ENCODE measurements at regions not wholly inside any gene's neighbourhood (a gene's known extent, or its start where the extent isn't known, plus 50 kb on each side); places are given as distances from the start of the nearest gene placed in this dataset.
A peak's percentile ranks its signal among the peaks of the same experiment; 100 is the strongest.
"Not testable (repeated sequence)": the region's sequence is repeated elsewhere in the genome, so short reads cannot be mapped to it uniquely, and the experiment has no call there.

GRCh38 chr21:5217933-5218332 lies 5303.4 kb upstream of the TPTE start:
- H3K9me2 ChIP-seq (replicated peaks; ENCODE audit: insufficient read depth, low read length); H3K27ac ChIP-seq (ENCODE audit: low read depth, low read length); H3K9me3 ChIP-seq (ENCODE audit: insufficient read depth, low read length); H4K20me1 ChIP-seq (ENCODE audit: low read depth, low read length); H3F3A ChIP-seq (ENCODE audit: insufficient read depth); H3K4me3 ChIP-seq (ENCODE audit: insufficient read depth, low read length, poor library complexity, severe bottlenecking); H3K79me2 ChIP-seq (ENCODE audit: insufficient read depth, low read length); H3K9ac ChIP-seq (ENCODE audit: low read length); H3K36me3 ChIP-seq (ENCODE audit: low read length); H3K27me3 ChIP-seq (ENCODE audit: low read length); H2AFZ ChIP-seq (ENCODE audit: low read depth, low read length, severe bottlenecking); H3K4me2 ChIP-seq (ENCODE audit: low read depth, low read length, poor library complexity, severe bottlenecking): not testable (repeated sequence)

- not testable (repeated sequence) for H3K36me3 ChIP-seq (ENCODE audit: low read length); H4K20me1 ChIP-seq (ENCODE audit: low read depth, low read length); H3K4me3 ChIP-seq (ENCODE audit: insufficient read depth, low read length, poor library complexity, severe bottlenecking); H3F3A ChIP-seq (ENCODE audit: insufficient read depth); H3K9me3 ChIP-seq (ENCODE audit: insufficient read depth, low read length); H3K9me2 ChIP-seq (replicated peaks; ENCODE audit: insufficient read depth, low read length); H3K4me2 ChIP-seq (ENCODE audit: low read depth, low read length, poor library complexity, severe bottlenecking); H2AFZ ChIP-seq (ENCODE audit: low read depth, low read length, severe bottlenecking); H3K27me3 ChIP-seq (ENCODE audit: low read length); H3K9ac ChIP-seq (ENCODE audit: low read length); H3K79me2 ChIP-seq (ENCODE audit: insufficient read depth, low read length); H3K27ac ChIP-seq (ENCODE audit: low read depth, low read length)
These were observed 5301.4 kb upstream of the TPTE start for GRCh38 chr21:5219988-5220387.

GRCh38 chr21:5220468-5220867 lies 5300.9 kb upstream of the TPTE start:
- H3K9me2 ChIP-seq (replicated peaks; ENCODE audit: insufficient read depth, low read length); H3K9me3 ChIP-seq (ENCODE audit: insufficient read depth, low read length); H3K36me3 ChIP-seq (ENCODE audit: low read length); H2AFZ ChIP-seq (ENCODE audit: low read depth, low read length, severe bottlenecking); H3F3A ChIP-seq (ENCODE audit: insufficient read depth); H3K27me3 ChIP-seq (ENCODE audit: low read length); H3K27ac ChIP-seq (ENCODE audit: low read depth, low read length); H3K4me2 ChIP-seq (ENCODE audit: low read depth, low read length, poor library complexity, severe bottlenecking); H3K79me2 ChIP-seq (ENCODE audit: insufficient read depth, low read length); H3K9ac ChIP-seq (ENCODE audit: low read length); H3K4me3 ChIP-seq (ENCODE audit: insufficient read depth, low read length, poor library complexity, severe bottlenecking); H4K20me1 ChIP-seq (ENCODE audit: low read depth, low read length): not testable (repeated sequence)
- peak; percentile 76 for TF ChIP-seq CTCF (IDR thresholded peaks at IDR 0.05; ENCODE audit: insufficient read depth, low read length, poor library complexity, severe bottlenecking)

GRCh38 chr21:5221458-5222050 lies 5299.8 kb upstream of the TPTE start:
- H3K4me2 ChIP-seq (ENCODE audit: low read depth, low read length, poor library complexity, severe bottlenecking); H2AFZ ChIP-seq (ENCODE audit: low read depth, low read length, severe bottlenecking); H3F3A ChIP-seq (ENCODE audit: insufficient read depth); H3K27ac ChIP-seq (ENCODE audit: low read depth, low read length); H4K20me1 ChIP-seq (ENCODE audit: low read depth, low read length); H3K4me3 ChIP-seq (ENCODE audit: insufficient read depth, low read length, poor library complexity, severe bottlenecking); H3K36me3 ChIP-seq (ENCODE audit: low read length); H3K9me2 ChIP-seq (replicated peaks; ENCODE audit: insufficient read depth, low read length); H3K9me3 ChIP-seq (ENCODE audit: insufficient read depth, low read length); H3K27me3 ChIP-seq (ENCODE audit: low read length); H3K79me2 ChIP-seq (ENCODE audit: insufficient read depth, low read length); H3K9ac ChIP-seq (ENCODE audit: low read length): not testable (repeated sequence)

GRCh38 chr21:5222996-5223782 lies 5298.2 kb upstream of the TPTE start:
- H3K4me3 ChIP-seq (ENCODE audit: insufficient read depth, low read length, poor library complexity, severe bottlenecking); H3F3A ChIP-seq (ENCODE audit: insufficient read depth); H2AFZ ChIP-seq (ENCODE audit: low read depth, low read length, severe bottlenecking); H3K79me2 ChIP-seq (ENCODE audit: insufficient read depth, low read length); H3K9ac ChIP-seq (ENCODE audit: low read length); H3K36me3 ChIP-seq (ENCODE audit: low read length); H3K27me3 ChIP-seq (ENCODE audit: low read length); H4K20me1 ChIP-seq (ENCODE audit: low read depth, low read length); H3K9me3 ChIP-seq (ENCODE audit: insufficient read depth, low read length); H3K4me2 ChIP-seq (ENCODE audit: low read depth, low read length, poor library complexity, severe bottlenecking); H3K27ac ChIP-seq (ENCODE audit: low read depth, low read length); H3K9me2 ChIP-seq (replicated peaks; ENCODE audit: insufficient read depth, low read length): not testable (repeated sequence)

GRCh38 chr21:5224156-5224555 lies 5297.2 kb upstream of the TPTE start:
- not testable (repeated sequence) for H3K4me2 ChIP-seq (ENCODE audit: low read depth, low read length, poor library complexity, severe bottlenecking); H4K20me1 ChIP-seq (ENCODE audit: low read depth, low read length); H3K27ac ChIP-seq (ENCODE audit: low read depth, low read length); H3K79me2 ChIP-seq (ENCODE audit: insufficient read depth, low read length); H3K9me2 ChIP-seq (replicated peaks; ENCODE audit: insufficient read depth, low read length); H3K4me3 ChIP-seq (ENCODE audit: insufficient read depth, low read length, poor library complexity, severe bottlenecking); H3K9ac ChIP-seq (ENCODE audit: low read length); H3K9me3 ChIP-seq (ENCODE audit: insufficient read depth, low read length); H3F3A ChIP-seq (ENCODE audit: insufficient read depth); H2AFZ ChIP-seq (ENCODE audit: low read depth, low read length, severe bottlenecking); H3K36me3 ChIP-seq (ENCODE audit: low read length); H3K27me3 ChIP-seq (ENCODE audit: low read length)

- not testable (repeated sequence) for H2AFZ ChIP-seq (ENCODE audit: low read depth, low read length, severe bottlenecking); H3K4me2 ChIP-seq (ENCODE audit: low read depth, low read length, poor library complexity, severe bottlenecking); H3K9me3 ChIP-seq (ENCODE audit: insufficient read depth, low read length); H3K4me3 ChIP-seq (ENCODE audit: insufficient read depth, low read length, poor library complexity, severe bottlenecking); H3F3A ChIP-seq (ENCODE audit: insufficient read depth); H3K27me3 ChIP-seq (ENCODE audit: low read length); H3K9ac ChIP-seq (ENCODE audit: low read length); H3K27ac ChIP-seq (ENCODE audit: low read depth, low read length); H3K9me2 ChIP-seq (replicated peaks; ENCODE audit: insufficient read depth, low read length); H4K20me1 ChIP-seq (ENCODE audit: low read depth, low read length); H3K79me2 ChIP-seq (ENCODE audit: insufficient read depth, low read length); H3K36me3 ChIP-seq (ENCODE audit: low read length)
These were observed 5294.1 kb upstream of the TPTE start for GRCh38 chr21:5227252-5227651.
